Transverse colon (tissue), 4 donors: ENCODE measurements at regions not wholly inside any gene's neighbourhood (a gene's known extent, or its start where the extent isn't known, plus 50 kb on each side); places are given as distances from the start of the nearest gene placed in this dataset.

Source experiments
- EP300 ChIP-seq: sonication (generic); formaldehyde crosslinking; IDR thresholded peaks from one replicate; pipeline ENCODE4 v1.6.1; 2017; ENCODE audit warnings: antibody characterized with exemption, low read depth
- POLR2A ChIP-seq: fragments of 450-650 bp; IDR thresholded peaks from one replicate; pipeline ENCODE4 v1.6.1; 2016; ENCODE audit warnings: antibody characterized with exemption, mild to moderate bottlenecking, moderate library complexity
- POLR2AphosphoS5 ChIP-seq, 3 donors: sonication (generic); formaldehyde crosslinking; IDR thresholded peaks; one replicate each; pipeline ENCODE4 v1.6.1; 2016; ENCODE audit warnings: antibody characterized with exemption in 3 of 3
- TF ChIP-seq, protein P1 (sequence below), 5 experiments: fragments of 200-600 bp in 3 of 5; fragments of 450-650 bp in 2 of 5; sonication (generic) in 3 of 5; IDR thresholded peaks; 1 replicate in 2 of 5; 2 replicates in 3 of 5; pipeline ENCODE4 v1.5.1; 2016 to 2017; ENCODE audit warnings: antibody characterized with exemption in 5 of 5, inconsistent platforms in 3 of 5, mild to moderate bottlenecking in 2 of 5, moderate library complexity in 1 of 5

DNA sequence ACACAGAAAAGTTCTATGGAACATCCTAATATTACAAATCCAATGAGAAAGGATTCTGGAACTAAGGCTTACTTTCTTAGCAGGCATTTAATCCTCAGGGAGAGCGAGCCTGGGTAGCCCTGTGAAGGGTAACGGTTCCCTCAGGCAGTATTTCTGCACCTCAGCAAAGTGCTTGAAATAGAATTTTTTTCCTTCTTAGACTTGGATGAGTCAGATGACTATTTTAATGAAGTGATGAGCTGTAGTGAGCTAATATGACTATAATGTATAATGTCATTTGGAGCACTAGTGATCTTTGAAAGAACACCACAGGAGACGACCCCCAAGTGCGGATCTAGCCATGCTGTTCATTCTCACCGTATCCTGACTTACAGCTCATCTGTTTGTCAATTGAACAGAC lies 493.0 kb upstream of the FAM241A start:
- TF ChIP-seq, protein P1, sequence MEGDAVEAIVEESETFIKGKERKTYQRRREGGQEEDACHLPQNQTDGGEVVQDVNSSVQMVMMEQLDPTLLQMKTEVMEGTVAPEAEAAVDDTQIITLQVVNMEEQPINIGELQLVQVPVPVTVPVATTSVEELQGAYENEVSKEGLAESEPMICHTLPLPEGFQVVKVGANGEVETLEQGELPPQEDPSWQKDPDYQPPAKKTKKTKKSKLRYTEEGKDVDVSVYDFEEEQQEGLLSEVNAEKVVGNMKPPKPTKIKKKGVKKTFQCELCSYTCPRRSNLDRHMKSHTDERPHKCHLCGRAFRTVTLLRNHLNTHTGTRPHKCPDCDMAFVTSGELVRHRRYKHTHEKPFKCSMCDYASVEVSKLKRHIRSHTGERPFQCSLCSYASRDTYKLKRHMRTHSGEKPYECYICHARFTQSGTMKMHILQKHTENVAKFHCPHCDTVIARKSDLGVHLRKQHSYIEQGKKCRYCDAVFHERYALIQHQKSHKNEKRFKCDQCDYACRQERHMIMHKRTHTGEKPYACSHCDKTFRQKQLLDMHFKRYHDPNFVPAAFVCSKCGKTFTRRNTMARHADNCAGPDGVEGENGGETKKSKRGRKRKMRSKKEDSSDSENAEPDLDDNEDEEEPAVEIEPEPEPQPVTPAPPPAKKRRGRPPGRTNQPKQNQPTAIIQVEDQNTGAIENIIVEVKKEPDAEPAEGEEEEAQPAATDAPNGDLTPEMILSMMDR (IDR thresholded peaks at IDR 0.05), result no peak
- TF ChIP-seq POLR2AphosphoS5 (IDR thresholded peaks at IDR 0.05), result no peak
- no peak for TF ChIP-seq POLR2A
- no peak for TF ChIP-seq EP300
